T-helper 2 cell treated with Interferon-gamma antibody and Interleukin-4, amounts not matched to agents 5 μg/mL and 100 μg/mL, for 36 hours (primary cell): ENCODE measurements at regions not wholly inside any gene's neighbourhood (a gene's known extent, or its start where the extent isn't known, plus 50 kb on each side); places are given as distances from the start of the nearest gene placed in this dataset.

Experiments used
- DNase-seq: peaks from one replicate; pipeline ENCODE4 v3.0.0; 2021; ENCODE audit warnings: low spot score
- H3K27ac Mint-ChIP-seq: one replicate; pipeline ENCODE4 v1.8.0; 2021; ENCODE audit warnings: mild to moderate bottlenecking, mixed read lengths
- H3K27me3 Mint-ChIP-seq: one replicate; pipeline ENCODE4 v1.8.0; 2021; ENCODE audit warnings: low read depth, mixed read lengths
- H3K36me3 Mint-ChIP-seq: one replicate; pipeline ENCODE4 v1.8.0; 2021; ENCODE audit warnings: low read depth, mixed read lengths
- H3K4me1 Mint-ChIP-seq: one replicate; pipeline ENCODE4 v1.8.0; 2021; ENCODE audit warnings: low read depth, mixed read lengths
- H3K4me3 Mint-ChIP-seq: one replicate; pipeline ENCODE4 v1.8.0; 2022; ENCODE audit warnings: mild to moderate bottlenecking, moderate library complexity, mixed read lengths
- H3K9me3 Mint-ChIP-seq: one replicate; pipeline ENCODE4 v1.8.0; 2021; ENCODE audit warnings: mixed read lengths

GRCh38 chr9:115747731-115748130 is 405.9 kb upstream of the PAPPA start:
- no peak overlapping the region for H3K27ac Mint-ChIP-seq
- DNase-seq: no peak
- H3K9me3 Mint-ChIP-seq: no peaks in the 10 kb centered on the region
- no peaks in the 10 kb centered on the region for H3K36me3 Mint-ChIP-seq
- H3K4me3 Mint-ChIP-seq: no peak overlapping the region
- no peaks in the 10 kb centered on the region for H3K27me3 Mint-ChIP-seq
- H3K4me1 Mint-ChIP-seq: no peaks in the 10 kb centered on the region

- Mint-ChIP-seq H3K9me3 (no peaks in the 10 kb centered on the region), H3K36me3 (no peaks in the 10 kb centered on the region), H3K4me1 (no peaks in the 10 kb centered on the region), H3K4me3 (no peak overlapping the region), H3K27me3 (no peaks in the 10 kb centered on the region), H3K27ac (no peak overlapping the region)
- no peak for DNase-seq
Measured at GRCh38 chr9:115756736-115757135, 396.9 kb upstream of the PAPPA start.

GRCh38 chr9:115757461-115757860 is 396.1 kb upstream of the PAPPA start:
- H3K27ac Mint-ChIP-seq: no peak overlapping the region
- no peaks in the 10 kb centered on the region for H3K36me3 Mint-ChIP-seq
- no peaks in the 10 kb centered on the region for H3K27me3 Mint-ChIP-seq
- DNase-seq: no peak
- no peak overlapping the region for H3K4me3 Mint-ChIP-seq
- no peaks in the 10 kb centered on the region for H3K4me1 Mint-ChIP-seq
- H3K9me3 Mint-ChIP-seq: no peaks in the 10 kb centered on the region

- Mint-ChIP-seq H3K9me3 (no peaks in the 10 kb centered on the region), H3K4me1 (no peaks in the 10 kb centered on the region), H3K4me3 (no peak overlapping the region), H3K36me3 (no peaks in the 10 kb centered on the region), H3K27ac (no peak overlapping the region), H3K27me3 (no peaks in the 10 kb centered on the region)
- no peak for DNase-seq
Measured at GRCh38 chr9:115758441-115758840, 395.1 kb upstream of the PAPPA start.

- Mint-ChIP-seq H3K27me3 (no peaks in the 10 kb centered on the region), H3K27ac (no peak overlapping the region), H3K9me3 (no peaks in the 10 kb centered on the region), H3K4me1 (no peaks in the 10 kb centered on the region), H3K4me3 (no peak overlapping the region), H3K36me3 (no peaks in the 10 kb centered on the region)
- DNase-seq: no peak
Measured at GRCh38 chr9:115759426-115759825, 394.2 kb upstream of the PAPPA start.

- H3K4me3 Mint-ChIP-seq: no peak overlapping the region
- no peaks in the 10 kb centered on the region for H3K4me1 Mint-ChIP-seq
- DNase-seq: no peak
- no peaks in the 10 kb centered on the region for H3K27me3 Mint-ChIP-seq
- no peaks in the 10 kb centered on the region for H3K9me3 Mint-ChIP-seq
- H3K36me3 Mint-ChIP-seq: no peaks in the 10 kb centered on the region
- H3K27ac Mint-ChIP-seq: no peak overlapping the region
Measured at GRCh38 chr9:115764645-115765044, 388.9 kb upstream of the PAPPA start.

GRCh38 chr9:115765060-115765459 is 388.5 kb upstream of the PAPPA start:
- Mint-ChIP-seq H3K4me1 (no peaks in the 10 kb centered on the region), H3K27ac (no peak overlapping the region), H3K4me3 (no peak overlapping the region), H3K27me3 (no peaks in the 10 kb centered on the region), H3K9me3 (no peaks in the 10 kb centered on the region), H3K36me3 (no peaks in the 10 kb centered on the region)
- no peak for DNase-seq

GRCh38 chr9:115766370-115766955 is 387.1 kb upstream of the PAPPA start:
- no peak overlapping the region for H3K27ac Mint-ChIP-seq

GRCh38 chr9:115770521-115770920 is 383.1 kb upstream of the PAPPA start:
- H3K27ac Mint-ChIP-seq: no peak overlapping the region
- no peak overlapping the region for H3K4me3 Mint-ChIP-seq
- no peaks in the 10 kb centered on the region for H3K4me1 Mint-ChIP-seq
- no peaks in the 10 kb centered on the region for H3K27me3 Mint-ChIP-seq
- DNase-seq: no peak
- H3K36me3 Mint-ChIP-seq: no peaks in the 10 kb centered on the region
- no peaks in the 10 kb centered on the region for H3K9me3 Mint-ChIP-seq

More at GRCh38 chr9:115766370-115766955, 387.1 kb upstream of the PAPPA start:
- Mint-ChIP-seq H3K36me3 (no peaks in the 10 kb centered on the region), H3K9me3 (no peaks in the 10 kb centered on the region), H3K4me3 (no peak overlapping the region), H3K27me3 (no peaks in the 10 kb centered on the region), H3K4me1 (no peaks in the 10 kb centered on the region)
- DNase-seq: no peak

GRCh38 chr9:115775659-115776058 is 377.9 kb upstream of the PAPPA start:
- DNase-seq: no peak
- H3K4me1 Mint-ChIP-seq: no peaks in the 10 kb centered on the region
- peaks cover 4% of the 10 kb centered on the region for H3K9me3 Mint-ChIP-seq
- H3K27ac Mint-ChIP-seq: no peak overlapping the region
- H3K36me3 Mint-ChIP-seq: no peaks in the 10 kb centered on the region
- no peaks in the 10 kb centered on the region for H3K27me3 Mint-ChIP-seq
- no peak overlapping the region for H3K4me3 Mint-ChIP-seq

- H3K4me1 Mint-ChIP-seq: no peaks in the 10 kb centered on the region
- H3K27me3 Mint-ChIP-seq: no peaks in the 10 kb centered on the region
- peaks cover 11% of the 10 kb centered on the region for H3K9me3 Mint-ChIP-seq
- H3K36me3 Mint-ChIP-seq: no peaks in the 10 kb centered on the region
- H3K4me3 Mint-ChIP-seq: no peak overlapping the region
- DNase-seq: no peak
- no peak overlapping the region for H3K27ac Mint-ChIP-seq
Measured at GRCh38 chr9:115777610-115778009, 376.0 kb upstream of the PAPPA start.

GRCh38 chr9:115781070-115781736 is 372.4 kb upstream of the PAPPA start:
- H3K4me3 Mint-ChIP-seq: no peak overlapping the region
- H3K4me1 Mint-ChIP-seq: no peaks in the 10 kb centered on the region
- H3K36me3 Mint-ChIP-seq: no peaks in the 10 kb centered on the region
- H3K27ac Mint-ChIP-seq: no peak overlapping the region
- H3K27me3 Mint-ChIP-seq: no peaks in the 10 kb centered on the region
- H3K9me3 Mint-ChIP-seq: peaks cover 13% of the 10 kb centered on the region
- DNase-seq: no peak

- peaks cover 4% of the 10 kb centered on the region for H3K9me3 Mint-ChIP-seq
- H3K27ac Mint-ChIP-seq: no peak overlapping the region
- H3K36me3 Mint-ChIP-seq: no peaks in the 10 kb centered on the region
- H3K27me3 Mint-ChIP-seq: no peaks in the 10 kb centered on the region
- no peaks in the 10 kb centered on the region for H3K4me1 Mint-ChIP-seq
- H3K4me3 Mint-ChIP-seq: no peak overlapping the region
- DNase-seq: no peak
Measured at GRCh38 chr9:115786321-115786720, 367.3 kb upstream of the PAPPA start.

- H3K36me3 Mint-ChIP-seq: no peaks in the 10 kb centered on the region
- H3K9me3 Mint-ChIP-seq: peaks cover 3% of the 10 kb centered on the region
- DNase-seq: no peak
- no peak overlapping the region for H3K4me3 Mint-ChIP-seq
- H3K27me3 Mint-ChIP-seq: no peaks in the 10 kb centered on the region
- H3K4me1 Mint-ChIP-seq: no peaks in the 10 kb centered on the region
- H3K27ac Mint-ChIP-seq: no peak overlapping the region
Measured at GRCh38 chr9:115790520-115790919, 363.1 kb upstream of the PAPPA start.

GRCh38 chr9:115794921-115795475 is 358.6 kb upstream of the PAPPA start:
- DNase-seq: no peak
- H3K4me1 Mint-ChIP-seq: no peaks in the 10 kb centered on the region
- H3K36me3 Mint-ChIP-seq: no peaks in the 10 kb centered on the region
- no peak overlapping the region for H3K4me3 Mint-ChIP-seq
- H3K27me3 Mint-ChIP-seq: no peaks in the 10 kb centered on the region
- no peak overlapping the region for H3K27ac Mint-ChIP-seq
- peaks cover 3% of the 10 kb centered on the region for H3K9me3 Mint-ChIP-seq
